Neural progenitor cell (in vitro differentiated cells): ENCODE measurements at regions not wholly inside any gene's neighbourhood (a gene's known extent, or its start where the extent isn't known, plus 50 kb on each side); places are given as distances from the start of the nearest gene placed in this dataset.

Experiments used
- DNase-seq: peaks from one replicate; pipeline ENCODE4 v3.0.0-alpha.2; 2016; ENCODE audit warnings: low spot score
- H2AFZ ChIP-seq: fragments of 200-600 bp; sonication (generic); replicated peaks from 2 replicates; pipeline ENCODE4 v1.6.1; 2016; ENCODE audit warnings: antibody characterized with exemption
- H3F3A ChIP-seq: fragments of 200-600 bp; sonication (generic); 2 replicates; pipeline ENCODE4 v1.6.1; 2016; ENCODE audit warnings: antibody characterized with exemption, low read depth
- H3K27ac ChIP-seq: fragments of 200-600 bp; sonication (generic); 2 replicates; pipeline ENCODE4 v1.5.1; 2016; ENCODE audit warnings: mild to moderate bottlenecking
- H3K27me3 ChIP-seq: fragments of 200-600 bp; sonication (generic); 2 replicates; pipeline ENCODE4 v1.6.1; 2016; ENCODE audit warnings: mild to moderate bottlenecking, moderate library complexity
- H3K36me3 ChIP-seq: fragments of 200-600 bp; sonication (generic); 2 replicates; pipeline ENCODE4 v1.5.1; 2016
- H3K4me1 ChIP-seq: fragments of 200-600 bp; sonication (generic); 2 replicates; pipeline ENCODE4 v1.6.1; 2016; ENCODE audit warnings: mixed run types
- H3K4me2 ChIP-seq: fragments of 200-600 bp; sonication (generic); 2 replicates; pipeline ENCODE4 v1.6.1; 2016
- H3K4me3 ChIP-seq: fragments of 200-600 bp; sonication (generic); 2 replicates; pipeline ENCODE4 v1.5.1; 2016
- H3K79me2 ChIP-seq: fragments of 200-600 bp; sonication (generic); 2 replicates; pipeline ENCODE4 v1.6.1; 2016; ENCODE audit warnings: low read depth
- H3K9ac ChIP-seq: fragments of 200-600 bp; sonication (generic); 2 replicates; pipeline ENCODE4 v1.6.1; 2016
- H3K9me3 ChIP-seq: fragments of 200-600 bp; sonication (generic); 2 replicates; pipeline ENCODE4 v1.5.1; 2016; ENCODE audit warnings: low read depth
- H4K20me1 ChIP-seq: fragments of 200-600 bp; sonication (generic); 2 replicates; pipeline ENCODE4 v1.6.1; 2016; ENCODE audit warnings: low read depth
- H3K27ac Mint-ChIP-seq: 3 replicates; pipeline ENCODE4 v1.8.0; 2021; ENCODE audit warnings: mixed read lengths
- H3K27me3 Mint-ChIP-seq: 2 replicates; pipeline ENCODE4 v1.8.0; 2022; ENCODE audit warnings: low read depth, mild to moderate bottlenecking, inconsistent platforms, moderate library complexity, mixed read lengths; ENCODE audit not compliant: insufficient read depth
- H3K36me3 Mint-ChIP-seq: 3 replicates; pipeline ENCODE4 v1.8.0; 2021; ENCODE audit warnings: mixed read lengths
- H3K4me1 Mint-ChIP-seq: 3 replicates; pipeline ENCODE4 v1.8.0; 2021; ENCODE audit warnings: mixed read lengths
- H3K4me3 Mint-ChIP-seq: 3 replicates; pipeline ENCODE4 v1.8.0; 2021; ENCODE audit warnings: mild to moderate bottlenecking, moderate library complexity, mixed read lengths
- H3K9me3 Mint-ChIP-seq: 3 replicates; pipeline ENCODE4 v1.8.0; 2020; ENCODE audit warnings: mixed read lengths
- EZH2 ChIP-seq: fragments of 200-600 bp; sonication (generic); IDR thresholded peaks from 2 replicates; pipeline ENCODE4 v1.6.1; 2017; ENCODE audit warnings: antibody characterized with exemption, mild to moderate bottlenecking, moderate library complexity
- EZH2phosphoT487 ChIP-seq: fragments of 200-600 bp; sonication (generic); IDR thresholded peaks from 2 replicates; pipeline ENCODE4 v1.6.1; 2017; ENCODE audit warnings: antibody characterized with exemption
- TF ChIP-seq, protein P1 (sequence below): fragments of 200-600 bp; sonication (generic); IDR thresholded peaks from 2 replicates; pipeline ENCODE4 v1.5.1; 2017; ENCODE audit warnings: antibody characterized with exemption, mild to moderate bottlenecking

DNA sequence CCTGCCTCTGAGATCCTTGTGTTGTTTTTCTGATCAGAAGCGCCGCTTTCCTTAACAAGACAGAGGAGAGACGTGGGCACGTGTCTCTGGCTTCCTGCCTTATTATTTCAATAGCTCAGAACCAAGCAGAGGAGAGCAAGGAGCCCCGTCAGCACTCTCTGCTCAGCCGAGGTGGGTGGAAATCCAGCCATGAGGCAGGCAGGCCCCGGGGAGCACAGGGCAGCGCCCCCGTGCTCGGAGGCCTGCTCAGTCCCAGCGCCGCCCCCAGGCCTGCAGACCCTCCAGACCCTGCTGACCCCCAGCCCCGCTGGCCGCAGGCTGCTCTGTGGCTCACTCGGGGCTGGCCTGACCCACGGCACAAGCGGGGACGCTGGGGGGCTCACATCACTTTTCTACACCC lies 162.8 kb downstream of the BRD1 start:
- H3K4me3 ChIP-seq: no peak overlapping the region
- H3K4me3 Mint-ChIP-seq: no peak overlapping the region
- no peak overlapping the region for H3K9ac ChIP-seq

DNA sequence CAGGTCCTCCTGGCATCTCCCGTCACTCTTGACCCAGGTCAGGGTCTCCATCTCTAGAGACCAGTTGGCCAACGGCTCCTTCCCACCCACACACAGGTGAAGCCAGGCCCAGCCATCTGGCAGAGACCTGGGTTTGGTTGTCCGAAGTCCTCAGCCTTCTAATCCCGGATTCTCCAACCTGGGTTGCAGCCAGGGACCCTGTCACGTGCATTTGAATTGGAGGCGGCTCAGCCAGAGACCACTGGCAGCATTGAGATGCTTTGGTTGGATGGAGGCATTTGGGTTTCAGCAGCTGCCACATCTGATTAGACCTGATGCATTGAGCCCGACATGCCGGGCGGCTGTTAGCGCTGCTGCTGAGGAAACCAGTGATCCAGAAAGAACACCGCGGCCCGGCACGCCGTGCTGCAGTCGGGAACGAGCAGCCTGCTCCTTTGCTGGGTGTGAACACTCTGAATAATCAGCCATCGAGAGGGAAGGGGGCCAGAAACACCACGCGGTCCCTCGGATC lies 163.2 kb downstream of the BRD1 start:
- H3K27ac Mint-ChIP-seq: peak overlapping the region; percentile 66
- peaks cover 9% of the 10 kb centered on the region for H3K4me1 Mint-ChIP-seq
- TF ChIP-seq, protein P1, sequence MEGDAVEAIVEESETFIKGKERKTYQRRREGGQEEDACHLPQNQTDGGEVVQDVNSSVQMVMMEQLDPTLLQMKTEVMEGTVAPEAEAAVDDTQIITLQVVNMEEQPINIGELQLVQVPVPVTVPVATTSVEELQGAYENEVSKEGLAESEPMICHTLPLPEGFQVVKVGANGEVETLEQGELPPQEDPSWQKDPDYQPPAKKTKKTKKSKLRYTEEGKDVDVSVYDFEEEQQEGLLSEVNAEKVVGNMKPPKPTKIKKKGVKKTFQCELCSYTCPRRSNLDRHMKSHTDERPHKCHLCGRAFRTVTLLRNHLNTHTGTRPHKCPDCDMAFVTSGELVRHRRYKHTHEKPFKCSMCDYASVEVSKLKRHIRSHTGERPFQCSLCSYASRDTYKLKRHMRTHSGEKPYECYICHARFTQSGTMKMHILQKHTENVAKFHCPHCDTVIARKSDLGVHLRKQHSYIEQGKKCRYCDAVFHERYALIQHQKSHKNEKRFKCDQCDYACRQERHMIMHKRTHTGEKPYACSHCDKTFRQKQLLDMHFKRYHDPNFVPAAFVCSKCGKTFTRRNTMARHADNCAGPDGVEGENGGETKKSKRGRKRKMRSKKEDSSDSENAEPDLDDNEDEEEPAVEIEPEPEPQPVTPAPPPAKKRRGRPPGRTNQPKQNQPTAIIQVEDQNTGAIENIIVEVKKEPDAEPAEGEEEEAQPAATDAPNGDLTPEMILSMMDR: no peak
- Histone ChIP-seq H3K27me3 (peaks cover 13% of the 10 kb centered on the region), H3K4me2 (no peak overlapping the region), H3K79me2 (no peaks in the 10 kb centered on the region), H3K4me1 (no peaks in the 10 kb centered on the region), H4K20me1 (no peaks in the 10 kb centered on the region), H3K27ac (no peak overlapping the region), H3K9ac (no peak overlapping the region), H2AFZ (no peak overlapping the region), H3K4me3 (no peak overlapping the region), H3K36me3 (no peaks in the 10 kb centered on the region), H3K9me3 (no peaks in the 10 kb centered on the region), H3F3A (no peaks in the 10 kb centered on the region)
- peaks cover 29% of the 10 kb centered on the region for H3K27me3 Mint-ChIP-seq
- DNase-seq: peak; percentile 52
- no peak overlapping the region for H3K4me3 Mint-ChIP-seq
- H3K36me3 Mint-ChIP-seq: no peaks in the 10 kb centered on the region
- H3K9me3 Mint-ChIP-seq: peaks cover 8% of the 10 kb centered on the region

More for the DNA sequence above, 162.8 kb downstream of the BRD1 start:
- no peaks in the 10 kb centered on the region for H3K4me1 ChIP-seq
- Mint-ChIP-seq H3K4me1 (peaks cover 11% of the 10 kb centered on the region), H3K27ac (peak overlapping the region; percentile 66), H3K36me3 (no peaks in the 10 kb centered on the region), H3K27me3 (peaks cover 34% of the 10 kb centered on the region), H3K9me3 (peaks cover 8% of the 10 kb centered on the region)
- peaks cover 4% of the 10 kb centered on the region for H3F3A ChIP-seq
- peaks cover 17% of the 10 kb centered on the region for H3K27me3 ChIP-seq
- H3K27ac ChIP-seq: no peak overlapping the region
- H2AFZ ChIP-seq: no peak overlapping the region
- TF ChIP-seq EZH2phosphoT487 (no peak), EZH2 (no peak)
- TF ChIP-seq, protein P1: no peak
- no peaks in the 10 kb centered on the region for H3K79me2 ChIP-seq
- H3K4me2 ChIP-seq: no peak overlapping the region
- DNase-seq: no peak
- H3K9me3 ChIP-seq: no peaks in the 10 kb centered on the region
- H4K20me1 ChIP-seq: no peaks in the 10 kb centered on the region
- H3K36me3 ChIP-seq: no peaks in the 10 kb centered on the region

DNA sequence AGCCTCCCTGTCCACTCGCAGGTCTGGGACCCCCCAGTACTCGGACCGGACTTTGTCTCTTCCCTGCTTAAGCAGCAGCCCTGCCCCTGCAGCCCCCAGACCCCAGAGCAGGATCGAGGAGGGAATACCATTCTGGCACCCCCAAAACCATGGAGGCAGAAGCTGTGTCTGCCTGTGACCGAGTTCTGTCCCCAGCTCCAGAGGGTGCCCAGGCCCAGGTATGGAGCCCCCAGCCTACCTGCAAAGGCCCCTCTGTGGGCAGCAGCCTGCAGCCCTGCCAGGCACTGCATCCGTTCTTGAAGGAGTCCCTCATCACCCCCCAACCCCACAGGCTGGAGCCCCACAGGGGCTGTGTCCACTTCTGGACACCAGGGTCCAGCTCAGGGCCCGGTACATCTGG lies 163.8 kb downstream of the BRD1 start:
- Mint-ChIP-seq H3K27ac (no peak overlapping the region), H3K9me3 (peaks cover 2% of the 10 kb centered on the region), H3K4me3 (no peak overlapping the region), H3K36me3 (no peaks in the 10 kb centered on the region), H3K27me3 (peaks cover 23% of the 10 kb centered on the region), H3K4me1 (peaks cover 9% of the 10 kb centered on the region)
- Histone ChIP-seq H2AFZ (no peak overlapping the region), H3K4me2 (no peak overlapping the region), H3K9me3 (no peaks in the 10 kb centered on the region), H3K36me3 (no peaks in the 10 kb centered on the region), H3F3A (no peaks in the 10 kb centered on the region), H4K20me1 (no peaks in the 10 kb centered on the region), H3K9ac (no peak overlapping the region), H3K27ac (no peak overlapping the region), H3K27me3 (peaks cover 6% of the 10 kb centered on the region), H3K79me2 (no peaks in the 10 kb centered on the region), H3K4me1 (peaks cover 4% of the 10 kb centered on the region), H3K4me3 (no peak overlapping the region)
- TF ChIP-seq EZH2phosphoT487 (no peak), EZH2 (no peak)
- TF ChIP-seq, protein P1: no peak
- no peak for DNase-seq
